CD4-positive, alpha-beta T cell treated with Interleukin-6 at 100 ng/mL for 8 hours (primary cell): ENCODE measurements at regions not wholly inside any gene's neighbourhood (a gene's known extent, or its start where the extent isn't known, plus 50 kb on each side); places are given as distances from the start of the nearest gene placed in this dataset.
A peak's percentile ranks its signal among the peaks of the same experiment; 100 is the strongest.
"Not testable (repeated sequence)": the region's sequence is repeated elsewhere in the genome, so short reads cannot be mapped to it uniquely, and the experiment has no call there.

Source experiments
- DNase-seq: peaks from one replicate; pipeline ENCODE4 v3.0.0-alpha.2; 2020; ENCODE audit warnings: mixed read lengths, low spot score

DNA sequence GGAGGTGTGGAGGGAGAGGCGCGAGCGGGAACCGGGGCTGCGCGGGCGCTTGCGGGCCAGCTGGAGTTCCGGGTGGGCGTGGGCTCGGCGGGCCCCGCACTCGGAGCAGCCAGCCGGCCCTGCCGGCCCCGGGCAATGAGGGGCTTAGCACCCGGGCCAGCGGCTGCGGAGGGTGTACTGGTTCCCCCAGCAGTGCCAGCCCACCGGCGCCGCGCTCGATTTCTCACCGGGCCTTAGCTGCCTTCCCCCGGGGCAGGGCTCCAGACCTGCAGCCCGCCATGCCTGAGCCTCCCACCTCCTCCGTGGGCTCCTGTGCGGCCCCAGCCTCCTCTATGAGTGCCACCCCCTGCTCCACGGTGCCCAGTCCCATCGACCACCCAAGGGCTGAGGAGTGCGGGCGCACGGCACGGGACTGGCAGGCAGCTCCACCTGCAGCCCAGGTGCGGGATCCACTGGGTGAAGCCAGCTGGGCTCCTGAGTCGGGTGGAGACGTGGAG is 141.4 kb downstream of the SPRY1 start:
- not testable (repeated sequence) for DNase-seq

DNA sequence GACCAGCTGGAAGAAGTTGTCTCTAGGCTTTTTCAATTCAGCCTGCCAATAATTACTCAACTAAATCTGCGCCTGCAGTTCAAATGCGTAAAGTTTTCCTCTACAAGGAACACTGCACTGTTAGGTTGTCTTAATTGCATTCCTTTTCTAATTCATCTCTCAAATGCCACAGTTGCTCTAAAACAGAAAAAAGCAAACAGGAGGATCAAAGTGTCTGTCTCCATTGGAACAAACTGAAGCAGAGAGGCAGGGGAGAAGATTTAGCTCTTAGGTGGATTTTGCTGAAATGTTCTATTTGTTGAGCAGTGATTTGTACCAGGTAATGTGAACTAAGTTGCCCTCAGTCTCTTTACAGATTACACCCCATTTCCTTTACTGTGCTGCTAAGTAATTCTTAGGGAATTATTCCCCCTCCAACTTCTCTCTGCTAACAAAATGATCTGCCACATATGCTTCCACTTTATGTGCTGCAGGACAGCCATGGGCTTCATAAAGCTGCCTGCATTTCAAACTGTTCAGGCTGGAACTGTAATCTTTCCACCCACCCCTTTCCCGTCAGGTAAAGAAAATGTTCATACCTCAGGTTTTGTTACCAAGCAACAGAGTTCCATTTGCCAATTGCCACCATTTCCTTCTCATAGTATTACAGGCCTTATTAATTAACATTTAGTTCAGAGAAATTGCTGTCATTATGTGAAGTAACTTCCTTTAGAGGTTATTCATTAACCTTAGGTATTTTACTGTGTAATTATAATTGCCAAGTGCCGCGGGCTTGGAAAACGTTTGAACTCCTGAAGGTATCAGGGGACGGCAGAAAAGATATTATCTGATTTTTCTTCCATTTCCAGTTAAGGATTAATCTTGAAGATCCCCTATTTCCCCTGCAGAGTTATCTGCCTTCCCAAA is 149.3 kb downstream of the SPRY1 start:
- no peak for DNase-seq

DNA sequence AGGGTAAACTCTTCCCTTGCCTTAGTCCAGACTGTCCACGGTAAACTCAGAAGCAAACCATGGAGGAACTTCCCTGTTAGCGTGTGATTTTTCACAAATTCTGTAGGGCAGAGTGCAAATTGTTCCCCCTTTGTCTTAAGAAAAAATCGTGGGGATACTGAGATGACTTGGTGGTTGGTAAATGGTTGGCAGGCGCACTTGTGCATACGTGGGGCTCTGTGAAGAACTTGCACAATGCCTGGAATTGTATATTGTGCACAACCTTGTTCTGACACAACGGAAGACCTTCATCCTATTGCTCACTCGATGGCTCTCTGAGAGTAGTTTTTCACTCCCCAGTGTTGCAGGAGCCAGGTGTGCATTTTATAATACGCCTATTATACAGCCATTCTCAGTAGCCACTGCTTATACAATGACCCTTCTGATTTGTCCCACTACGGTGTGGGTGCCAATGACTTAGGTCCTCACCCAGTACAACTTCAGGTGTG is 150.0 kb downstream of the SPRY1 start:
- DNase-seq, result no peak

DNA sequence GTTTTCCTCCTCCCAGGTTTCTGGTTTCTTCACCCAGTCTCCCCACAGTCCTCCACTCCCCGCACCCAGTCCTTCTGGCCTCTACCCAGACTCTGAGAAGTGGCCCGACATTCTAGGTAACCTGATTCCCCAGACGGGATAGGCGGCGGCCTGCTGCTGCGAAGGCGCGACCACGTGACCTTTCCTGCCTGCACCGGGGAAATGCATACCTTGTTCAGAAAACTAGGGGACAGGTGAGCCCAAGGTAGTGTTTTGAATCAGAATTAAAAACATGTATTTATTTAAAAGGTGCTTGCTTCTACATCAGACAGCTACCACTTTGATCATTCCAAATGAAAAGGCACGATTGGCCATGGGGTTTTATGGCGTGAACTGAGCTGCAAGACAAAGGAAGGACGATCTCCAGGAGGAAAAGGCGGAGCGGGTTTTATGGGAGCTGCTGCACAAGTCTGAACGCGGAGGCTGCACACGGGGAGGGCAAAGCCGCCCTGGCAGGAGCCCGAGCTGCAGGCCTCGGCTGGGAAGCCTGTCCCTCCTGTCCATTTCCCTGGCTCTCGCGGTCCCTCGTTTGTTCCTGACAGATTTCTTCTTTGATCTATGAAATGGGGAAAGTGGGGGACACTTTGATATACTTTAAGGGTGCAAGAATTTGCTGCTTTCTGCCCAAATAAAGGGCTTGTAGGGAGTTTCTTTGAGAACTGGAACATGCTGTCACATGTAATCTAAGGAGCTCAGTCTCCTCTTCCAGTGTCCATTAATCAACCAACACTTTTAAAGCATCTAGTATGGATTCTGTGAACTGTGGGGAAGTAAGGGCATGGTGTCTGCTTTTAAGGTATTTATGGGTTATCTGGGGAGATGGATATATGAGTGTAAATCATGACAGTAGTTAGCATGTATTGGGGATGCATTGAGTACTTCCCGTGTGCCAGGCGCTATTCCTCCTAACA is 150.9 kb downstream of the SPRY1 start:
- no peak for DNase-seq

DNA sequence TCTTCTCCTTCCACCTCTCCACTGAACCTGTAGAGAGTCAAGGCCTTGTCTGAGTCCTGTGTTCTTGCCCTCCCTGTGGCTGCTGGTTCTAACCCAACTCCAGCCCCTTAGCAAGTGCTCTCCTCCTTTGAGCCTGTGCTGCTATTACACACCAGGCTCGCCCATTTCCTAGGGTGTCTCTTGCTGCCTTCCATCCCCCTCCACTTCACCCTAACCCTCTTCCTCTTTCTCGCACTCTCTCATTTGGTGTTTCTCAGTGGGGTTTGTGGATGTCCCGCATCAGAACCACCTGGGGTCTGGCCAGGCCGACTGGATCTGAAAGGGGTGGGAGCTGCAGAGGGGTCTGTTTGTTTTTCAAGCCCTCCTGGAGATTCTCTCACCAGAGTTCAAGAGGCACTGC is 156.7 kb downstream of the SPRY1 start:
- no peak for DNase-seq

DNA sequence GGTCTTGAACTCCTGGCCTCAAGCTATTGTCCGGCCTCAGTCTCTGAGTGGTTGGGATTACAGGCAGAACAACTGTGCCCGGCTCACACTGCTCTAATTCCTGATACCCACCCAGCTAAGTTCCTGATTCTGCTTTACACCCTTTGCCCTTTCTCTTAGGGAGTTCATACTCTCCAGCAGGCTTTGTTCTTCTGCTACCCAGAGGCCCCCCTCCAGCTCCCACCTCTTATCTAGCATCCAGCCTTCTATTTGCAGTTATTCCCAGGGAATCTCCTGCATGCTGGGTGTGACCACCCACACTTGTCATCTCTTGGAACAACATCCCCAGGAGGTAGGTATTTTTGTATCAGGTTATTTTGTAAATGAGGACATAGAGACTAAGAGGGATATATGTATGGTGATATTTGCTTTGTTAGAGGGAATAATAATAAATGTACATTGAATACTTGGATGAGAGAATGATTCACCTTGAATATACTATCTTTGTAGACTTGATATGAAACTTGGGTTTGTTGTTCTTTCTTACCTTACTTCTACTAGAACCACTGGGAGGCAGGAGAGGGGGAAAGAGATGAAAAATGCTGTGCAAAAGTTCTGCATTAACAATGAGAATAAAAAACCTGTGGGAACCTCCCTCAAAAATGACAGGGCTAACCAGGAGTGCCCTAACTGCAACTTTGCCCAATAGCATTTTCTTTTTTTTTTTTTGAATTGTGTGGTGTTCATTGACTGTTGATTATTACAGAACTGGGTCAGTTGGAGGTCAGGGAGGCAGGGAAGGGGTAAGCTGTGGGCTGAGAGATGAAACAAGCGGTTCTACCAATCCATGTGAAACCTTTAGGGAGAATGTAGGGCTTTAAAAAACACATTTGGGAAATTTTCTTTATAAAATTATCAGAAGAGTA is 157.4 kb downstream of the SPRY1 start:
- DNase-seq, result no peak

DNA sequence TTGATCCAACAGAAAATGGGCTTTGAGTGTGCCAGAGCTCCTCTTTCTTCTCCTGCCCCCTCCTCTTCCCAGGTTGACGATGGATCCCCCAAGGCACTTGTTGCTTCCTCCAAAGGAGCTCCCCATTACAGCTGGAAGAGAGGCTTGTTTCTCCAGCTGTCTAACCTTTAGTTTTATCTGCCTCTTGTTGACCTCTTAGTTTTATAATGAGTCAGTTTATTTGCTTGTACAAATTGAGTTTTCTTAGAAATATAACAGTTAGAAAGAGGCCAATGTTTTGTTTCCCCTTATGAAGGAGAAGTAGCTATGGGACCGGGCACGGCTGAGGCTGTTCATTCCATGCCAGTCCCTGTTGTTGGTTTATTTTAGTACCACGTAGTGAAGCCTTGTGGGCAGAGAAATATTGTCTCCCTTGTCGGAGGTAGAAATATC is 158.2 kb downstream of the SPRY1 start:
- DNase-seq, result no peak

DNA sequence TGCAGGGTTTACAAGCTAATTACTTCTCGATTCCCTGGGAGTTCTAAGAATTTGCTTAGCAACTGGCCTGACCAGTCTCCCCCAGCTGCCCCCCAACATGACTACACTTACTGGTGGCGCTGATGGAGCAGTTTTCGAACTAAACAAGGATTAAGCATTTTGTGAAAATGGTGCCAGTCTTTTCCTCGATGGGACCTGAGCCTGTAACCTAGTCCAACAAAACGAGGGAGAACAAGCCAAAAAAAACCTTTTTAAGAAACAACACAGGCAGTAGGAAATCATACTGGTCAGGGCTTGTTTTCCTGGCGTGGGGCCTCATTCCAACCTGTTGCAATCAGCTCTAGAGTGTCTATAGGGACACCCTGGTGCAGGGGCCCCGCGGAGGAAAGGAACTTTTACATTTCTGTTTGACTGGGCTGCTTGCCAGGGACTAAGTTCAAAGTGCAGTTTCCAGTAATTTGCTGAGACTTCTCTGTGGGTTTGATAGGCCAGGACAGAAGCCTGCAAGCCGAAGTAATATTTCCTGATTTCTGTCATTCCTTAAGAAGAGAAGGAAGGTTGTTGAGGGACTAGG is 158.7 kb downstream of the SPRY1 start:
- DNase-seq, result no peak

DNA sequence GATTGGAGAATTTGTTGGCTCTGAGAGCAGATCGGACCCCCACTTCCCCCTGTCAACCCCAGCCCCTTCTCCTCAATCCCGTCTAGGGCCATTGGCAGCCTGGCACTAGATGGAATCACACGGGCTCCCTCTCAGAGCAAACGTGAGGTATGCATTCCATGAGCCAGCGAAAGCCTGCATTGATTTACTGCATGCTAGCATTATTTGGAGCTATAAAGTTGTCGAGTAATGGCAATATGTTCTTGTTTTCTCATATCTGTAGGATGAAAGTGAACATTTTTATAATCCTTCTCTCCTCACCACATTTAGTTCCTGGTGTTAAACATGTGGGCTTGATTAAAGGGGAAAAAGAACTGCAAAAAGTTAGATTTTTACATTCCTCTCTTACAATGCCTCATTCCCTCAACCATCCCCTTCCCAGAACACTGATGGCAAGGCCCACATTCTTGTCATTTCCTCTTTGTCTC is 159.2 kb downstream of the SPRY1 start:
- no peak for DNase-seq

DNA sequence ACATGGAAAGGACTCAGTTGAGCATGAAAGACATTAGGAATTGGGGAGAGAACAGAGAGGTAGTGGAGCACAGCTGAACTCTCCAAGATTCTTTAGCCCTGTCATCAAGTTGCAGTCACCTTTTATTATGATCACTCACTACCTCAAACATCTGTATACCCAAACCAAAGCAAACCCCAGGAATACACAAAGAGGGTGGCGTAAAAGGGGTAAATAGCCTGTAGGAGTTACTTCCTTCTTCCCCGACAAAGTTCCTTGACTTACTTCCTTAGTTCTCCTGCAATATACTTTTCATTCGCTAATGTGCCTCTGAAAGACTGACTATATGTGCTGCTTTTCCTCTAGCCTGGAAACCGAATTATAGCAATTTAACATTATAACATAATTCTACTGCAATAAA is 159.9 kb downstream of the SPRY1 start:
- no peak for DNase-seq

DNA sequence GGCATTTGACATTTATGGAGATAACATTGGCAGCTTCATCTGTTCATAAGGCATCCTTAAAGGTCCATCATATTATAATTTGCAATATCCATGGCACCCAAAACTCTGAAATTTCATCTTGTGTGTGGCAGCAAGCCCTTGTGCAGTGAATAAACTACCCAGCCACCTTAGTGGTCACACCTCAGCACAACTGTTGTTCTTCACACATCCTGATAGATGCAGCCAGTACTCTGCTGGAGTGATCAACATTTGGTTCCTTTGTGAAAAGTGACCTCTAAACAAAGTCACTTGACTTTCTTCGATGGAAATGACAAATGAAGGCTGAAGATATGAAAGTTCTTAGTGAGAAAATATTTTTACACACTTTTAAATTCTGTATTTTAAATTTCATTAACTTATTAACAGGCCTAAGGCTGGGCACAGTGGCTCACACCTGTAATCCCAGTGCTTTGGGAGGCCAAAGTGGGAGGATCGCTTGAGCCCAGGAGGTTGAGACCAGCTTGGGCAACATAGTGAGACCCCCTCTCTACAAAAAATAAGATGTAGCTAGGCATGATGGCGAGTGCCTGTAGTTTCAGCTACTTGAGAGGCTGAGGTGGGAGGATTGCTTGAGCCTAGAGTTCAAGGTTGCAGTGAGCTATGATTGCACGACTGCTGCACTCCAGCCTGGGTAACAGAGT is 161.4 kb downstream of the SPRY1 start:
- no peak for DNase-seq

DNA sequence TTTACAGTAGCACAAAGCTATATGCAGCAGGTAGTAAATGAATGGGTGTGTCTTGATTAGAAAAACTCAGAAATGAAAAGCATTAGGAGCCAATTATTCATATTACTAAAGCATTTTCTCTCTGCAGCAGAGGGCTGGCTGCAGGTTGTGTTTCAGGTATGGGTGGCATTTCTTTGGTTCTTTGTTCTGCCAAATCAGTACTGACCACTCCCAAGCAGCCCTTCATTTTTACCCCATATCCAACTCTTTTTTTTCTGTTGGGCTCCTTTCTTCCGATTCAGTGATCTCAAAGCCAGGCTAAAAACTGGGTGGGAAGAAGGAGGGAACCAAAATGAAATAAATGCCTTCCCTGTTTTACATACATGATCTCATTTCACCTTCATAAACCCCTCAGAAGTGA is 162.3 kb downstream of the SPRY1 start:
- no peak for DNase-seq

DNA sequence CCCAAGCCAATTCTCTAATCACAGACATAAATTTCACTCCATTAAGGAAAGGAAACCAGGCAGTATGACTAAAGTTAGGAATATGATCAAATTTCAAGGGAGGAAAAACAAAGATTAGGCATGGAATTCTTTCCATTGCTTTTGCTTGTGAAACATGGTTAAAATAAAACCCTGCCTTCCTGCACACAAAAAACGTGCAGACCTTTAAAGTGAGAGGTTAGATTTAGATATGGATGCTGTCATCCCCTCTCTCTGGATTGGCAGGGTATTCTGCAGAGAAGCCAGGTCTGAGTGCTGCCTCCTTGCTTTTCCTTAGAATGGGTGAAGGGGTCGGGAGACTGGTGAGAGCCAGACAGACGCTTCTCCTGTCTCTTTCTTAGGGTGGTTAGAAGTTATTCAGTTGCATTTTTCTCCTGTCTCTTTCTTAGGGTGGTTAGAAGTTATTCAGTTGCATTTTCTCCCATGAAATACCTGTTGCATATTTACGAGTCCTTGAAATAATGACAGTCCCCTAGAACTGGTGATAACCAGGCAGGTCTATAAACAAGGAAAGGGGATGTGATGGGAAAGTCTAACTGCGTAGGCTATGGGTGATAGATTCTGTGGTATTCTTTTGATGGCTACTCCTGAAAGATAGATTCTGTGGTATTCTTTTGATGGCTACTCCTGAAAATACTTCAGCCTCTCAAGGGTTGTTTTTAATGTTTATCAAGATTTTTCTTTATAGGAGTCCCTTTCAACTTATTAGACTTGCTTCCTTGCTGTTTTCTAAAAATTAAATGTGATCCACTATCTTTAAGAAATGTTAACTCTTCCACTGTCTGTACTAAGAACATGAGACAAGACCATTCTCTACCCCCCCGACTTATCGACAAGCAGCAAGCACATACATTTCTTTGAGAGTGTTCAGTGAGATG is 163.6 kb downstream of the SPRY1 start:
- DNase-seq, result no peak

DNA sequence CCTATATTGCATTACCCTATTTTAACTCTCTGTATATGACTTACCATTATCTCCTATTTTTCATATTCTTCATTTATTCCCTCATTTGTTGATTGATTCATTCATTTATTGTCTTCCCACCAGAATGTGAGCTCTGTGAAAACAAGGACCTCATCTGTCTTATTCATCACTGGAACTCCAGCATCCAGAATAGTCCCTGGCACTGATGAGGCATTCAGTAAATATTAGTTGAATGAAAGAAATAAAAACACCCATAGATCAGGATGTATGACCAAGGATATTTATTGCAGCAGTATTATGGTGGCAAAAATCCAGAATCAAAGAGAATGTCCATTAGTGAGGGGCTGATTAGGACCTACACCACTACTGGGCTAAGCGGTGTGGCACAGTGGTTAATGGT is 164.9 kb downstream of the SPRY1 start:
- DNase-seq, result no peak

DNA sequence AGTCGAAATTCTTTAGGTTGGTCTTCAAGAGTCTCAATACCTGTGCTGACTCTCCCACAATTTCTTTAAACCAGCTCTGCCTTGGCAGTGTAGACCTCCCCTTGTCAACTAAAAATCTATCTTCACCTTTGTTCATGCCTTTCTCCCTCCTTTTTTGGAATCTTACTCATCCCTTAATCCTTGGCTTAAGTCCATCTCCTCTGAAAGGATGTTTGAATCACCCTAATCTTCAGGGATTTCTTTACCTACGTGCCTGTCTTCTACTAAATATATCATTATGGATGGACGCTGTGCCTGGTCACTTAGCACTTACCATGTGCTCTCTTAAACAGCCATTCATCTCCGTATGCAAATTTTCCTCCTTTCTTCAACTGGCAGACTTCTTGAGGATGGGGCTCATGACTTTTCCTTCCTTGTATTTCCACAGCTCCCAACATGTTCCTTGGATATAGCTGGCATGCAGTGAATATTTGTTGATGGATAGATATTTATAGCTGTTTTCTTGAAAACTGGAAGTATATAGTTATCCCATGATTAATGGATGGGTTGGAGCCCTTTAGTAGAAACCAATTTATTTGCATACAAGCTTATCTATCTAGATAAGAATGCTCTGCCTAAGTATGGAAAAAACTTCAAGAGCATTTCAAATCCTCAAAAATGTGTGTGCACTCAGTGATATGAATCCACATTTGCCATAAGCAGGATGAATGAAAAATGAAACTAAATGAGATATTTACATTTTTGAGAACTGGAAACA is 166.6 kb downstream of the SPRY1 start:
- DNase-seq, result no peak

DNA sequence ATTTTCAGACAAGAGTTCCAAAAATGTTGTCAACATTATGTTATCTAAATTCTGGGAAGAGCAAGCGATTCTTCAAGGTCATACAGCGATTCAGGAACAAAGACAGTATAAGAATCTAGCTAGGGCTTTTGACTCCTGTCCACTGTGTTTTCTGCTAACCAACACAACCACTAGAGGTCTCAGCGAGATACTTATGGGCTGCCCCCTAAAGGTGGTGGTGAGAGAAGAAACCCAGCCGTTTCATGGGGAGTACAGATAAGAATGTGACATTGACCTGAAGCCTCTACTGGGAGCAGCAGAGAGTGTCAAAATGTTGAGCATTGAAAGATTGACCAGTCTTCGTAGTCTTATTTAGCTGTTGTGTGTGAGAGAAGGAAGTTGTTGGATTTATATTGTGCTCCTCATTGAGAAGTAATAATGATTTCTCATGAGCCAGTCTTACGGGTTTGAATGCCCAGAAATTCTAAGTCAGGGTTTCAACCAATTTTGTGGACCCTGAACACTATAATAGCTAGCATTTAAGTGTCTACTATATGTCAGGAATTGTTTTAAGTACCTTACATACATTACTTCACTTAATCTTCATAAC is 168.3 kb downstream of the SPRY1 start:
- peak; percentile 40 for DNase-seq

DNA sequence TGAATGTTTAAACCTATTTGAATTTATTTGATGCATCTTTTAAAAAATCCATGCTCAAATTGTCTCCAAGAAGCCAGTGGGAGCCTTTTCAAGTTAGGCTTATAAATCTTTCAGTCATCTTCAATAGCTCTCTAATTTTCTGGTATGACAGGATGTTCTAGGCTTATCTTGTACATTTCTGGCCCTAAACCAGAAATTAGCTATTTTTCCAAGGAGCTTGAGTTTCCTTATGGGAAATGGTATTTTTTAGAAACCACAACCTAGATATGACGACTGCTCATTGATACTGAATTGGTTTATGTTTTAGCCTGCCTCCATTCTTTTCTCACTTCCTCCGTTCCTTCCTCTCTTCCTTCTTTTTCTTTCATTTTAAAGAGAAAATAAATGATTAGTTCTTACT is 172.3 kb downstream of the SPRY1 start:
- DNase-seq, result no peak

DNA sequence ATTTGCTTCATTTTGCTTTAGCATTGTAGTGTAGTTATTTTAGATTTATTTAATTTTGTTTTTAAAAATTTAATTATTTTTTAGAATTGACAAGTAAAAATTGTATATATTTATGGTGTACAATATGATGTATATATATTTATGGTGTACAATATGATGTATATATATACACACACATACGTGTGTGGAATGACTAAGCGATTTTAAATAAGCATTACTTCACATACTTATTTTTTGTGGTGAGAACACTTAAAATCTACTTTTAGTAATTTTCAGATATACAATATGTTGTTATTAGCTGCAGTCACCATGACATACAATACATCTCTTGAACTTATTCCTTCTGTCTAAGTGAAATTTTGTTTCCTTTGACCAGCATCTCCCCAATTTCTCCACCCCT is 172.9 kb downstream of the SPRY1 start:
- no peak for DNase-seq
